GM12878 (cell line): ENCODE measurements at regions not wholly inside any gene's neighbourhood (a gene's known extent, or its start where the extent isn't known, plus 50 kb on each side); places are given as distances from the start of the nearest gene placed in this dataset.

ENCODE experiments used
- EP300 ChIP-seq, 2 experiments: fragments of 150-350 bp in 1 of 2; IDR thresholded peaks; 2 replicates each; pipeline ENCODE4 v1.6.1; 2011 to 2012; ENCODE audit warnings: low read depth in 2 of 2, low read length in 2 of 2, borderline replicate concordance in 1 of 2, improper control_type of control experiment in 1 of 2, inconsistent platforms in 1 of 2; ENCODE audit not compliant: control insufficient read depth in 1 of 2
- NKRF ChIP-seq: fragments of 450-650 bp; conservative IDR thresholded peaks from 2 replicates; pipeline ENCODE4 v1.6.1; 2017; ENCODE audit warnings: mild to moderate bottlenecking, moderate library complexity
- TCF12 ChIP-seq: IDR thresholded peaks from 2 replicates; pipeline ENCODE4 v1.6.1; 2011; ENCODE audit warnings: low read depth, mild to moderate bottlenecking, low read length
- TF ChIP-seq, protein P1 (sequence below), 3 experiments: IDR thresholded peaks in 2 of 3; conservative IDR thresholded peaks in 1 of 3; 2 replicates each; pipeline ENCODE4 v1.5.1; 2011; ENCODE audit warnings: low read depth in 3 of 3, low read length in 3 of 3, mild to moderate bottlenecking in 3 of 3, control low read depth in 2 of 3, moderate library complexity in 2 of 3, inconsistent platforms in 1 of 3, mixed read lengths in 1 of 3; ENCODE audit not compliant: control insufficient read depth in 2 of 3, insufficient read depth in 1 of 3; ENCODE audit errors: extremely low read depth in 1 of 3

DNA sequence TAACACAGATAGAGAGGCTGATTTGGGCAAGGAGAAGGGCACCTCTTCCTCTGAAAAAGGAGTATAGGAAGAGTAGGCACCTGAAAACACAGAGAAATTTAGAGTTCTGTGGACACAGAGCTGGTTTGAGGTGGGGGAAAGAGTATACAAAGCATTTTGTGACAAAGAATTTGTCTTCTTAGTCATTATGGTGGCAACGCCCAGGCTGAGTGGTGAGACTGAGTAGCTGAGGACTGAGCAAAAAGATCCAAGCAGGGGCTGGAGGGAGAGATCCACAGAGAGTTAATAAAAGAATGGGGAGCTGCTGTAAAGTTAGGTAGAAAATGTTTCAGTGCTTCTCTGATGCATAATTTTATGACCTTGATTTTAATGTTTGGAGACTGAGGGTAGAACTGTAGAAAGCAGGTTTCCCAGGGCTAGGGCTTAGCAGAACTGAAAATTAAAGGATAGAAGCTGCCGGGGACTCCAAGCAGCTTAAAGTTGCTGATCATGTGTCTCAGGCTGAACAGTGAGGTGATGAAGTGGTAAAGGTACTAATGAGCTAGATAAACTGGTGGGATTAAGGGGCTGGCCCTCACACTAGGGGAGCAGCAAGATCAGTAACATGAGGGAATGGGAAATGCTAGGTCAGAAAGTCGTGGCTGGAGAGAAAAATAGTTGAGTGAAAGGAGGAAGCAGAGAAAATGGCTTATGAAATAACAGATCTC is 118.9 kb downstream of the CEP44 start:
- TF ChIP-seq TCF12 (no peak), EP300 (IDR thresholded peaks at IDR 0.05; ENCODE audit: borderline replicate concordance in 1 of 2, control insufficient read depth in 1 of 2, low read depth in 2 of 2, low read length in 2 of 2) (no peak), NKRF (no peak)
- TF ChIP-seq, protein P1, sequence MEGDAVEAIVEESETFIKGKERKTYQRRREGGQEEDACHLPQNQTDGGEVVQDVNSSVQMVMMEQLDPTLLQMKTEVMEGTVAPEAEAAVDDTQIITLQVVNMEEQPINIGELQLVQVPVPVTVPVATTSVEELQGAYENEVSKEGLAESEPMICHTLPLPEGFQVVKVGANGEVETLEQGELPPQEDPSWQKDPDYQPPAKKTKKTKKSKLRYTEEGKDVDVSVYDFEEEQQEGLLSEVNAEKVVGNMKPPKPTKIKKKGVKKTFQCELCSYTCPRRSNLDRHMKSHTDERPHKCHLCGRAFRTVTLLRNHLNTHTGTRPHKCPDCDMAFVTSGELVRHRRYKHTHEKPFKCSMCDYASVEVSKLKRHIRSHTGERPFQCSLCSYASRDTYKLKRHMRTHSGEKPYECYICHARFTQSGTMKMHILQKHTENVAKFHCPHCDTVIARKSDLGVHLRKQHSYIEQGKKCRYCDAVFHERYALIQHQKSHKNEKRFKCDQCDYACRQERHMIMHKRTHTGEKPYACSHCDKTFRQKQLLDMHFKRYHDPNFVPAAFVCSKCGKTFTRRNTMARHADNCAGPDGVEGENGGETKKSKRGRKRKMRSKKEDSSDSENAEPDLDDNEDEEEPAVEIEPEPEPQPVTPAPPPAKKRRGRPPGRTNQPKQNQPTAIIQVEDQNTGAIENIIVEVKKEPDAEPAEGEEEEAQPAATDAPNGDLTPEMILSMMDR (IDR thresholded peaks at IDR 0.05 in 2 of 3, conservative IDR thresholded peaks at IDR 0.05 in 1 of 3; ENCODE audit: control insufficient read depth in 2 of 3, extremely low read depth in 1 of 3, insufficient read depth in 1 of 3, low read depth in 3 of 3, low read length in 3 of 3) = no peak
